Upper lobe of left lung (tissue), 4 donors: ENCODE measurements at regions not wholly inside any gene's neighbourhood (a gene's known extent, or its start where the extent isn't known, plus 50 kb on each side); places are given as distances from the start of the nearest gene placed in this dataset.

Experiments
- CTCF ChIP-seq, 6 experiments: fragments of 450-650 bp in 4 of 6; fragments of 200-600 bp in 2 of 6; sonication (generic) in 2 of 6; IDR thresholded peaks; one replicate each; pipeline ENCODE4 v1.5.1; 2016 to 2019; ENCODE audit warnings: antibody characterized with exemption in 6 of 6
- POLR2A ChIP-seq, 4 donors: fragments of 450-650 bp; IDR thresholded peaks; one replicate each; pipeline ENCODE4 v1.5.1; 2016 to 2017; ENCODE audit warnings: antibody characterized with exemption in 4 of 4, mild to moderate bottlenecking in 2 of 4

GRCh38 chr6:9437836-9438235, 977.0 kb downstream of the TFAP2A start:
- no peak for TF ChIP-seq CTCF (IDR thresholded peaks at IDR 0.05)
- TF ChIP-seq POLR2A (IDR thresholded peaks at IDR 0.05) = no peak
